WTC11 (cell line): ENCODE measurements at regions not wholly inside any gene's neighbourhood (a gene's known extent, or its start where the extent isn't known, plus 50 kb on each side); places are given as distances from the start of the nearest gene placed in this dataset.

Source experiments
- ATAC-seq: fragments of 200-7000 bp; cut with Tn5 transposase; 2 replicates; pipeline ENCODE4 v1.10.0; 2021; ENCODE audit warnings: mild to moderate bottlenecking, moderate library complexity
- CTCF ChIA-PET: fragments of 300-600 bp; sonication (Branson Sonifier 250); formaldehyde crosslinking; loops from one replicate; lab custom pipeline; 2021; ENCODE audit warnings: antibody characterized with exemption; lab: Charles Lee
- POLR2A ChIA-PET: fragments of 350-600 bp; sonication (Branson Sonifier 250); formaldehyde crosslinking; loops from one replicate; lab custom pipeline; 2021; ENCODE audit warnings: antibody characterized with exemption; lab: Charles Lee
- DNase-seq: peaks from one replicate; pipeline ENCODE4 v3.0.0; 2021; ENCODE audit warnings: low spot score
- H3K27ac Mint-ChIP-seq: 2 replicates; pipeline ENCODE4 v1.8.0; 2021; ENCODE audit warnings: mixed read lengths
- H3K27me3 Mint-ChIP-seq: 2 replicates; pipeline ENCODE4 v1.8.0; 2021; ENCODE audit warnings: low read depth, mild to moderate bottlenecking, moderate library complexity, mixed read lengths
- H3K36me3 Mint-ChIP-seq: 2 replicates; pipeline ENCODE4 v1.8.0; 2021; ENCODE audit warnings: mixed read lengths
- H3K4me1 Mint-ChIP-seq: 2 replicates; pipeline ENCODE4 v1.8.0; 2022; ENCODE audit warnings: mixed read lengths
- H3K4me3 Mint-ChIP-seq: 2 replicates; pipeline ENCODE4 v1.8.0; 2021; ENCODE audit warnings: mild to moderate bottlenecking, moderate library complexity, mixed read lengths
- H3K9me3 Mint-ChIP-seq: 2 replicates; pipeline ENCODE4 v1.8.0; 2021; ENCODE audit warnings: mixed read lengths
- AR ChIP-seq: fragments of 250-450 bp; sonication (Bioruptor Pico); IDR thresholded peaks from 2 replicates; pipeline ENCODE4 v1.9.0; 2021; ENCODE audit warnings: mild to moderate bottlenecking
- CBFB ChIP-seq: sonication (generic); formaldehyde crosslinking; IDR thresholded peaks from 2 replicates; pipeline ENCODE4 v1.8.1; 2022; ENCODE audit warnings: mild to moderate bottlenecking, low read depth, missing genetic modification reagents
- CREM ChIP-seq: sonication (generic); formaldehyde crosslinking; IDR thresholded peaks from 2 replicates; pipeline ENCODE4 v1.8.1; 2022; ENCODE audit warnings: mild to moderate bottlenecking, missing genetic modification reagents, moderate library complexity
- ERG ChIP-seq: fragments of 250-450 bp; sonication (Bioruptor Pico); IDR thresholded peaks from 2 replicates; pipeline ENCODE4 v1.8.0; 2021; ENCODE audit warnings: mild to moderate bottlenecking
- ETV6 ChIP-seq: sonication (generic); formaldehyde crosslinking; IDR thresholded peaks from 2 replicates; pipeline ENCODE4 v1.8.1; 2022; ENCODE audit warnings: mild to moderate bottlenecking, missing genetic modification reagents
- MXD4 ChIP-seq: fragments of 250-450 bp; sonication (Bioruptor Pico); IDR thresholded peaks from 2 replicates; pipeline ENCODE4 v1.8.0; 2021; ENCODE audit warnings: mild to moderate bottlenecking, moderate library complexity, borderline replicate concordance
- MYBL2 ChIP-seq: sonication (generic); formaldehyde crosslinking; IDR thresholded peaks from 2 replicates; pipeline ENCODE4 v1.8.1; 2023; ENCODE audit warnings: mild to moderate bottlenecking, moderate library complexity, missing genetic modification reagents
- NR3C1 ChIP-seq: sonication (generic); formaldehyde crosslinking; conservative IDR thresholded peaks from 2 replicates; pipeline ENCODE4 v1.8.1; 2023; ENCODE audit warnings: low read depth, mild to moderate bottlenecking, missing genetic modification reagents
- OVOL2 ChIP-seq: fragments of 250-450 bp; sonication (Bioruptor Pico); IDR thresholded peaks from 2 replicates; pipeline ENCODE4 v1.9.0; 2021; ENCODE audit warnings: mild to moderate bottlenecking, borderline replicate concordance
- RELA ChIP-seq: sonication (generic); formaldehyde crosslinking; IDR thresholded peaks from 2 replicates; pipeline ENCODE4 v1.8.1; 2022; ENCODE audit warnings: missing genetic modification reagents, mild to moderate bottlenecking, borderline replicate concordance
- RORB ChIP-seq: fragments of 250-450 bp; sonication (Bioruptor Pico); IDR thresholded peaks from 2 replicates; pipeline ENCODE4 v1.9.0; 2021; ENCODE audit warnings: mild to moderate bottlenecking
- USF1 ChIP-seq: sonication (generic); formaldehyde crosslinking; IDR thresholded peaks from 2 replicates; pipeline ENCODE4 v1.8.0; 2022; ENCODE audit warnings: mild to moderate bottlenecking, missing genetic modification reagents
- ZBTB43 ChIP-seq: sonication (generic); formaldehyde crosslinking; IDR thresholded peaks from 2 replicates; pipeline ENCODE4 v1.8.1; 2023; ENCODE audit warnings: mild to moderate bottlenecking, missing genetic modification reagents
- ZNF317 ChIP-seq: sonication (generic); formaldehyde crosslinking; IDR thresholded peaks from 2 replicates; pipeline ENCODE4 v1.8.1; 2023; ENCODE audit warnings: low read depth, mild to moderate bottlenecking, moderate library complexity, missing genetic modification reagents, borderline replicate concordance
- ZNF423 ChIP-seq: fragments of 250-450 bp; sonication (Bioruptor Pico); IDR thresholded peaks from 2 replicates; pipeline ENCODE4 v2.1.2; 2022; ENCODE audit warnings: mild to moderate bottlenecking, moderate library complexity
- ZNF512 ChIP-seq: sonication (generic); formaldehyde crosslinking; IDR thresholded peaks from 2 replicates; pipeline ENCODE4 v1.8.1; 2022; ENCODE audit warnings: missing genetic modification reagents, borderline replicate concordance
- TF ChIP-seq, protein P1 (sequence below): sonication (generic); formaldehyde crosslinking; conservative IDR thresholded peaks from 2 replicates; pipeline ENCODE4 v1.8.1; 2022; ENCODE audit warnings: mild to moderate bottlenecking, missing genetic modification reagents
- TF ChIP-seq, protein P2 (sequence below): sonication (generic); formaldehyde crosslinking; IDR thresholded peaks from 2 replicates; pipeline ENCODE4 v1.8.0; 2023; ENCODE audit warnings: missing genetic modification reagents
- TF ChIP-seq, protein P3 (sequence below): sonication (generic); formaldehyde crosslinking; IDR thresholded peaks from 2 replicates; pipeline ENCODE4 v1.8.1; 2023; ENCODE audit warnings: mild to moderate bottlenecking, moderate library complexity, missing genetic modification reagents

- Mint-ChIP-seq H3K4me3 (no peak overlapping the region), H3K4me1 (no peaks in the 10 kb centered on the region), H3K27me3 (peaks cover 21% of the 10 kb centered on the region), H3K27ac (no peak overlapping the region), H3K9me3 (peaks cover 51% of the 10 kb centered on the region), H3K36me3 (peaks cover 22% of the 10 kb centered on the region)
- TF ChIP-seq ZBTB43 (CRISPR knock-in tag) (no peak), NR3C1 (CRISPR knock-in tag) (no peak), RELA (CRISPR knock-in tag) (no peak), CBFB (no peak), ERG (CRISPR knock-in tag) (no peak), ETV6 (CRISPR knock-in tag) (no peak), ZNF512 (no peak), AR (CRISPR knock-in tag) (no peak), USF1 (CRISPR knock-in tag) (no peak), RORB (CRISPR knock-in tag) (no peak), OVOL2 (CRISPR knock-in tag) (no peak), MYBL2 (CRISPR knock-in tag) (no peak)
- TF ChIP-seq, protein P1, sequence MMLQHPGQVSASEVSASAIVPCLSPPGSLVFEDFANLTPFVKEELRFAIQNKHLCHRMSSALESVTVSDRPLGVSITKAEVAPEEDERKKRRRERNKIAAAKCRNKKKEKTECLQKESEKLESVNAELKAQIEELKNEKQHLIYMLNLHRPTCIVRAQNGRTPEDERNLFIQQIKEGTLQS: no peak
- TF ChIP-seq, protein P2, sequence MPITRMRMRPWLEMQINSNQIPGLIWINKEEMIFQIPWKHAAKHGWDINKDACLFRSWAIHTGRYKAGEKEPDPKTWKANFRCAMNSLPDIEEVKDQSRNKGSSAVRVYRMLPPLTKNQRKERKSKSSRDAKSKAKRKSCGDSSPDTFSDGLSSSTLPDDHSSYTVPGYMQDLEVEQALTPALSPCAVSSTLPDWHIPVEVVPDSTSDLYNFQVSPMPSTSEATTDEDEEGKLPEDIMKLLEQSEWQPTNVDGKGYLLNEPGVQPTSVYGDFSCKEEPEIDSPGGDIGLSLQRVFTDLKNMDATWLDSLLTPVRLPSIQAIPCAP: no peak
- ChIA-PET CTCF (no interaction called here), POLR2A (no interaction called here)
- no peak for DNase-seq
- ATAC-seq: no peak
Measured at GRCh38 chr4:183790661-183791060, 114.4 kb upstream of the STOX2 start.

DNA sequence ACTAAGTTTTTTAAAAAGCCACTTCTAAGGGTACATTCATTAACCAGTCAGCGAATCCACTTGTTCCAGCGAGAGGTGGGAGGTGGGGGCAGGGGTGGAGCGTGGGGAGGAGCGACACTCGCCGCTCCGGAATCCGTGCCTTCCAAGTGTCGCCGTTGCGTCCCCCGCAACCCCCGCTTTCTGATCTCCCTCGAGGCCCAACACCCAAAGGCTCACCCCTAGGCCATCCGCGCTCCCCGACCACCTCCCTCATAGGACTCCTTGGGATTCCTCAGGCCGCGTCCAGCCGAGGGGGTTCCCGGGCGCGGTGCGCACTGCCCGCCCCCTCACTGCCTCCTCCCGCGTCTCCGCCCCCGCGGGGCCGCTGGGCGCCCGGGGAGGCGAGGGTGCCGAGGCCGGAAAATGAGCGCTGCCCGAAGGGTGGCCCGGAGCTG, 108.1 kb upstream of the STOX2 start:
- peaks cover 67% of the 10 kb centered on the region for H3K27me3 Mint-ChIP-seq
- ATAC-seq: peak; percentile 4; the same call in 1 of the 2 replicates
- ChIA-PET POLR2A (no interaction called here), CTCF (no interaction called here)
- H3K27ac Mint-ChIP-seq: no peak overlapping the region
- H3K4me1 Mint-ChIP-seq: peaks cover 35% of the 10 kb centered on the region
- peak overlapping the region; percentile 58 for H3K4me3 Mint-ChIP-seq
- DNase-seq: peak; percentile 30
- peaks cover 22% of the 10 kb centered on the region for H3K36me3 Mint-ChIP-seq
- peaks cover 30% of the 10 kb centered on the region for H3K9me3 Mint-ChIP-seq
- TF ChIP-seq CREM (CRISPR knock-in tag): peak; percentile 30; the same call in 1 of the 2 replicates
- no peak for TF ChIP-seq MXD4 (CRISPR knock-in tag)
- peak; percentile 19; the same call in 1 of the 2 replicates for TF ChIP-seq ZNF317
- TF ChIP-seq, protein P3, sequence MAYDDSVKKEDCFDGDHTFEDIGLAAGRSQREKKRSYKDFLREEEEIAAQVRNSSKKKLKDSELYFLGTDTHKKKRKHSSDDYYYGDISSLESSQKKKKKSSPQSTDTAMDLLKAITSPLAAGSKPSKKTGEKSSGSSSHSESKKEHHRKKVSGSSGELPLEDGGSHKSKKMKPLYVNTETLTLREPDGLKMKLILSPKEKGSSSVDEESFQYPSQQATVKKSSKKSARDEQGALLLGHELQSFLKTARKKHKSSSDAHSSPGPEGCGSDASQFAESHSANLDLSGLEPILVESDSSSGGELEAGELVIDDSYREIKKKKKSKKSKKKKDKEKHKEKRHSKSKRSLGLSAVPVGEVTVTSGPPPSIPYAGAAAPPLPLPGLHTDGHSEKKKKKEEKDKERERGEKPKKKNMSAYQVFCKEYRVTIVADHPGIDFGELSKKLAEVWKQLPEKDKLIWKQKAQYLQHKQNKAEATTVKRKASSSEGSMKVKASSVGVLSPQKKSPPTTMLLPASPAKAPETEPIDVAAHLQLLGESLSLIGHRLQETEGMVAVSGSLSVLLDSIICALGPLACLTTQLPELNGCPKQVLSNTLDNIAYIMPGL (CRISPR knock-in tag): peak; percentile 49; the same call in 1 of the 2 replicates
- peak; percentile 75 for TF ChIP-seq ZNF423 (CRISPR knock-in tag)
